A673 (cell line): ENCODE measurements at regions not wholly inside any gene's neighbourhood (a gene's known extent, or its start where the extent isn't known, plus 50 kb on each side); places are given as distances from the start of the nearest gene placed in this dataset.

Experiments
- CTCF ChIP-seq: fragments of 300-800, 200-600 bp; sonication (generic); conservative IDR thresholded peaks from 2 replicates; pipeline ENCODE4 v1.5.1; 2017; ENCODE audit warnings: low read depth, mild to moderate bottlenecking, antibody characterized with exemption, low read length, moderate library complexity, mixed read lengths
- EZH2 ChIP-seq: fragments of 200-600 bp; sonication (generic); IDR thresholded peaks from 2 replicates; pipeline ENCODE4 v1.6.1; 2017; ENCODE audit warnings: borderline replicate concordance, low read depth, mild to moderate bottlenecking, mixed read lengths, antibody characterized with exemption, low read length; ENCODE audit not compliant: poor library complexity, severe bottlenecking

DNA sequence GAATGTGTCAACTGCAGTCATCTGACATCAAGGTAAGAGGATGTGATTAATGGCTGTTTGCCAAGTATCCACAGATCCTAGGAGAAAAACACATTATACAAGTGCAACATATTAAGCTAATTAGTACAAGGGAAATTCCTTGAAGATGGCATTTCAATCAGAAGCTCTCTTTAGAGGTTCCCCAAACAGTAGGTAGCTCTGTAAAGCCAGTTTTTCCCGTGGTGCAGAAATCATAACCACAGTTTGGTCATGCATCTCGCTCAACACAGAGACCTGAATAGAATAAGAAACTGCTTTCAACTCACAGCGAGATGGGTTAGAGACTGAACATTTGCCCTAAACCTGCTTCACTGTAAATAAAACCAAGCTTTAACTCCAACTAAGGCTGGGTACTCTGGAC, 230.5 kb upstream of the CAMK1G start:
- no peak for TF ChIP-seq CTCF
- no peak for TF ChIP-seq EZH2
